Kidney (tissue), 13 donors: ENCODE measurements at regions not wholly inside any gene's neighbourhood (a gene's known extent, or its start where the extent isn't known, plus 50 kb on each side); places are given as distances from the start of the nearest gene placed in this dataset.
A peak's percentile ranks its signal among the peaks of the same experiment; 100 is the strongest.

Experiments used
- DNase-seq, 5 donors: peaks; one replicate each; pipeline ENCODE4 v3.0.0-alpha.2; 2013 to 2020
- FAIRE-seq: peaks from 2 replicates; lab custom pipeline; 2012; peaks lifted over from hg19 to GRCh38; lab: Jason Lieb, UNC
- H3K27ac ChIP-seq, 2 donors: one replicate each; pipeline ENCODE4 v1.7.0; 2013; ENCODE audit warnings: low read depth in 2 of 2, low read length in 2 of 2, inconsistent platforms in 1 of 2
- H3K27me3 ChIP-seq: one replicate; pipeline ENCODE4 v1.7.1; 2013; ENCODE audit warnings: low read length, inconsistent platforms; ENCODE audit not compliant: control insufficient read depth, insufficient read depth
- H3K36me3 ChIP-seq, 3 donors: one replicate each; pipeline versions ENCODE4 v1.7.0 to v1.7.1; 2013; ENCODE audit warnings: low read length in 3 of 3, control low read depth in 1 of 3, inconsistent platforms in 1 of 3; ENCODE audit not compliant: insufficient read depth in 3 of 3, control insufficient read depth in 2 of 3
- H3K4me1 ChIP-seq, 3 donors: one replicate each; pipeline versions ENCODE4 v1.7.0 to v1.7.1; 2013; ENCODE audit warnings: low read length in 3 of 3, inconsistent platforms in 1 of 3, low read depth in 1 of 3; ENCODE audit not compliant: control insufficient read depth in 2 of 3, insufficient read depth in 2 of 3
- H3K4me3 ChIP-seq, 3 donors: one replicate each; pipeline versions ENCODE4 v1.7.0 to v1.8.1; 2013; ENCODE audit warnings: low read length in 3 of 3, control low read depth in 1 of 3, inconsistent platforms in 1 of 3
- H3K9ac ChIP-seq, 3 donors: one replicate each; pipeline versions ENCODE4 v1.7.0 to v1.7.1; 2013; ENCODE audit warnings: low read length in 3 of 3, control low read depth in 1 of 3, inconsistent platforms in 1 of 3
- H3K9me3 ChIP-seq, 3 donors: one replicate each; pipeline versions ENCODE4 v1.7.0 to v1.7.1; 2013; ENCODE audit warnings: low read length in 3 of 3, control low read depth in 1 of 3, inconsistent platforms in 1 of 3; ENCODE audit not compliant: control insufficient read depth in 2 of 3, insufficient read depth in 1 of 3
- intact Hi-C: fragments of 100-400 bp; cut with DNase I; formaldehyde crosslinking; loops from one replicate; pipeline ENCODE4 v1.11.1; 2022
- TF ChIP-seq, protein P1 (sequence below): IDR thresholded peaks from 3 replicates; pipeline ENCODE4 v1.5.1; 2012; ENCODE audit warnings: mild to moderate bottlenecking, moderate library complexity, borderline replicate concordance; ENCODE audit not compliant: insufficient read depth; ENCODE audit errors: extremely low read depth
- donor health status: control.
- donor health status: control.
- donor health status: control.
- donor health status: control.
- donor health status: control.
- donor health status: DM: yes; HTN: yes; CAD: no.
- donor health status: Normal renal cell carcinoma (clear cell type).

DNA sequence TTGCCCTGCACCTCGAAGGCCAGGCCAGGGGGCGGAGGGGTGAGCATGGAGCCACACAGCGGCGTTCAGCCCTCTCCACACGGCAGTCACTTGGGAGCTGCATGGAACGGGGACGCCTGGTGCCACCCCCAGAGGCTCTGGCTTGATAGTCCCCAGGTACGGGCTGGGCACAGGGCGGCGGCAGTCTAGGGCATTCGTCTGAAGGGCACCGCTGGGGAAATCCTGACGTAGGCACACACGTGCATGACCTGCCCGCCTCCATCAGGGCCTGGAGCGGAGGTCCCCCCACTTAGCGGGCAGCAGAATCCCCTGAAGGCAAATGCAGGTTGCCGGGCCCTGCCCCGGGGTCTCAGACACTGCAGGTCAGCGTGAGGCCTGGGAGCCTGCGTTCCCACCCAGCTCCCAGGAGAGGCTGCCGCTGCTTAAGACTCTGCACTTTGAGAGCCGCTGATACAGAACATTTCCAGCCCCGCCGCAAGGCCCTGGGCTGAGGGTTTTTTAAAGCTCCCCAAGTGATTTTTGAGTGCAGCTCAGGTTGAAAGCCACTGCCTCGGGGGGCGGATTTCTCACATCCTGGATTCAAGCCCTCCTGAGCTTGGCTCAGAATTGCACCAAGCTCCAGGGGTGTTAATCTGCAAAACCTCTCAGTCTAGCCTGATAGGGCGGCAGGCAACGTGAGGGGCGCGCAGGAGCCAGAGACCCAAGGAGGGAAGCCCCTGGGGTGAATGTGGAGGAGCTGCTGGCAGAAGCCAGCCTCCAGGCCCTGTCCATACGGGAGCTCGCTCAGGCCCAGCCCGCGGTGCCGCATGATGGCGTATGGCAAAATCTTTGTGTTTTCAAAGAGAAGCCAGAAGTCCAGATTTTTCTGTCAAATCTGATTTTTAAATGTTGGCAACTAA is 182.3 kb upstream of the GSE1 start:
- DNase-seq (peak in 1 of 5 donors; percentile 61), FAIRE-seq (no peak)
- TF ChIP-seq, protein P1, sequence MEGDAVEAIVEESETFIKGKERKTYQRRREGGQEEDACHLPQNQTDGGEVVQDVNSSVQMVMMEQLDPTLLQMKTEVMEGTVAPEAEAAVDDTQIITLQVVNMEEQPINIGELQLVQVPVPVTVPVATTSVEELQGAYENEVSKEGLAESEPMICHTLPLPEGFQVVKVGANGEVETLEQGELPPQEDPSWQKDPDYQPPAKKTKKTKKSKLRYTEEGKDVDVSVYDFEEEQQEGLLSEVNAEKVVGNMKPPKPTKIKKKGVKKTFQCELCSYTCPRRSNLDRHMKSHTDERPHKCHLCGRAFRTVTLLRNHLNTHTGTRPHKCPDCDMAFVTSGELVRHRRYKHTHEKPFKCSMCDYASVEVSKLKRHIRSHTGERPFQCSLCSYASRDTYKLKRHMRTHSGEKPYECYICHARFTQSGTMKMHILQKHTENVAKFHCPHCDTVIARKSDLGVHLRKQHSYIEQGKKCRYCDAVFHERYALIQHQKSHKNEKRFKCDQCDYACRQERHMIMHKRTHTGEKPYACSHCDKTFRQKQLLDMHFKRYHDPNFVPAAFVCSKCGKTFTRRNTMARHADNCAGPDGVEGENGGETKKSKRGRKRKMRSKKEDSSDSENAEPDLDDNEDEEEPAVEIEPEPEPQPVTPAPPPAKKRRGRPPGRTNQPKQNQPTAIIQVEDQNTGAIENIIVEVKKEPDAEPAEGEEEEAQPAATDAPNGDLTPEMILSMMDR = no peak
- H3K27ac ChIP-seq = no peak overlapping the region
- H3K4me1 ChIP-seq = no peaks in the 10 kb centered on the region
- no peaks in the 10 kb centered on the region for H3K36me3 ChIP-seq
- no peaks in the 10 kb centered on the region for H3K9me3 ChIP-seq
- no peaks in the 10 kb centered on the region for H3K27me3 ChIP-seq
- intact Hi-C loops = no loop called here
- H3K9ac ChIP-seq = no peak overlapping the region
- H3K4me3 ChIP-seq = no peak overlapping the region

DNA sequence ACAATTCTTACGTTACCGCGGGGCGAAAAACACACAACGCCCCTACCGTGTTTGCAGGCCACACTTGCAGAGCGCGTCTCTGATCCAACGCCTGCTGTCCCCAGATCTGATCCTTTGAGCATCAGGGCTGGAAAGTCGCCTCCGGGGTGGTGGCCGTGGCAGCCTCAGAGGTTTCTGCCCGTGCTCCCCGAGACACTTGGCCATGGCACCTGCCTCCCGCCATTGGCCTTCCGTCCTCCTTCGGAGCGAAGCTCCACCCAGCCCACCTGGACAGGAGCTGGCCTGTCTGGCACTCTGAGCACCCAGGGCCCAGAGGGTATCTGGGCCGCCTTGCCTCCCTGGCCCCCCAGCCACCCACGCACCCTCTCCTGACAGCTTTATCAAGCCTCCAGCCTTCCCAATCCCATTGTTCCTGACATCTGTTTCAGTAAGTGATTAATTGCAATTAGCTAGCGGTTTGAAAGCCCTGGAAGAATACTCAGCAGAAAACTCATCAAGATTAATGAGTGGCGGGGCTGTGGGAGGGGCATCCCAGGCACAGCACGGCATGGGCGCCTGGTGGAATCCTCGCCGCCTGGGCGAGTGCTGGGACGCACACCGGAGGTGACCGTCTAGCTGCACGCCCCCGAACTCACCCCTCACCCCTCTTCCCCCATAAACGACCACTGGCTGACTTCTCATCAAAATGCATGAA is 181.5 kb upstream of the GSE1 start:
- peak in 1 of 5 donors; percentile 54 for DNase-seq

DNA sequence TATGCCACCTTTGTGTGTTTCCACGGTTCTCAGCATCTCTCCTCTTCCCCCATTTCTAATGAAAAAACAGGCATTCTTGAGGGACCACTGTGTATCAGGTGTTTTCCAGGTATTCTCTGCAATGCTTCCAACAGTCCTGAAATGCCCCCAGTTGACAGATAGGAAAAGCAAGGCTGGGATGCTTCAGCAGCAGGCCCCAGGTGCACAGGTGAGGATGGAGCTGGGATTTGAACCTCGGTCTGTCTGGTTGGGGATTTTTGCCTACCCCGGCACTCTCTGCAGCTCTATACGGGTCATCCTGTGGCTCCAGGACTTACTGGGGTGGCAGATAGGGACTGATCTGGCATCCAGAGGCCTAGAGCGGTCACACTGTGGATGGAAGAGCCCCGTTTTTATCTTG is 180.5 kb upstream of the GSE1 start:
- DNase-seq = peak in 1 of 5 donors; percentile 26
- TF ChIP-seq, protein P1 = no peak

More for the DNA sequence above, 181.5 kb upstream of the GSE1 start:
- Histone ChIP-seq H3K27me3 (no peaks in the 10 kb centered on the region), H3K36me3 (no peaks in the 10 kb centered on the region), H3K4me3 (no peak overlapping the region), H3K27ac (no peak overlapping the region), H3K9me3 (no peaks in the 10 kb centered on the region), H3K4me1 (no peaks in the 10 kb centered on the region), H3K9ac (no peak overlapping the region)
- TF ChIP-seq, protein P1 = no peak
- intact Hi-C loops = no loop called here
- no peak for FAIRE-seq

More for the DNA sequence above, 180.5 kb upstream of the GSE1 start:
- no peak overlapping the region for H3K27ac ChIP-seq
- intact Hi-C loops = no loop called here
- H3K27me3 ChIP-seq = no peaks in the 10 kb centered on the region
- no peak for FAIRE-seq
- peaks cover 0 to 3% (median 2%) of the 10 kb centered on the region in 3 donors for H3K4me1 ChIP-seq
- H3K4me3 ChIP-seq = no peak overlapping the region
- H3K9ac ChIP-seq = no peak overlapping the region
- no peaks in the 10 kb centered on the region for H3K9me3 ChIP-seq
- H3K36me3 ChIP-seq = no peaks in the 10 kb centered on the region
